Left renal cortex interstitium (tissue), 4 donors: ENCODE measurements at regions not wholly inside any gene's neighbourhood (a gene's known extent, or its start where the extent isn't known, plus 50 kb on each side); places are given as distances from the start of the nearest gene placed in this dataset.
"Not testable (repeated sequence)": the region's sequence is repeated elsewhere in the genome, so short reads cannot be mapped to it uniquely, and the experiment has no call there.

ENCODE experiments used
- DNase-seq, 4 donors: peaks; one replicate each; pipeline ENCODE4 v3.0.0-alpha.2; 2013; ENCODE audit warnings: low read depth in 4 of 4, low spot score in 2 of 4, missing footprints in 1 of 4

GRCh38 chr2:138897274-138897673, 117.1 kb upstream of the NXPH2 start:
- no peak for DNase-seq

DNA sequence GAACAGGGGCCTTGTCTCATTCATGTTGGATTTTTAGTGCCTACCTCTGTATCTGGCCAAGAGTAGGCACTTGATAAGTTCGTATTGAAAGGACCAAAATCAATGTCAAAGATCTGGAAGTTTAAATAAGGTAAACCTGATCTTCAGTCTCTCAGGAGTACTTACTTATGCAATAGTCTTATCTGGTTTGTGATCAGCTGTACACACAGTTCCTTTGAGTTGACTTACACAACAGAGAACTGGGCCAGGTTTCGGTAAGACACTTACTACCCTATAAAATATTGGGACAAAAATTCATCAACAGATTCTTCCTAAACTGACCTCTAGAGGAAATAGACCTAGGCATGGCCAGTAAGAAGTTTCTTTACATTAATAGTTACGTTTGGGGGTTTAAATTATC, 113.6 kb upstream of the NXPH2 start:
- DNase-seq: no peak

- DNase-seq: no peak
Observed at GRCh38 chr2:138881126-138881525, 100.9 kb upstream of the NXPH2 start.

GRCh38 chr2:138879931-138880330, 99.7 kb upstream of the NXPH2 start:
- DNase-seq: no peak

DNA sequence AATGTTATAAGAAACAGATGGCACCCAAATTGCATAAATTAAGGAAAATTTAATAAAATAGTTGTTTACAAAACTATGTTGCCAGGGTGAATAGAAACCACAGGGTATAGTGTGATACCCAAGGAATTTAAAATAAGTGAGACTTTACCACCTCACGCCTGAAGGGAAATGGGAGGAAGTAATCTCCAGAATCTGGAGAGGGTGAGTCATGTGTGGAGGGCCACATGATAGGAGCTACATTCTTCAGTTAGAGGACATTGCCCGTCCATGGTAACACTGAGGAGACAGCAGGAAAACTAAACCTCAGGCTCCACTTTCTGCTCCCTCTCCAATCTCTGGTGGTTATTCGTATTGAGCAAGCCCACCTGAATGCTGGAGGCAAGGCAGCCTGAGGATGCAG, 97.2 kb upstream of the NXPH2 start:
- DNase-seq: no peak

DNA sequence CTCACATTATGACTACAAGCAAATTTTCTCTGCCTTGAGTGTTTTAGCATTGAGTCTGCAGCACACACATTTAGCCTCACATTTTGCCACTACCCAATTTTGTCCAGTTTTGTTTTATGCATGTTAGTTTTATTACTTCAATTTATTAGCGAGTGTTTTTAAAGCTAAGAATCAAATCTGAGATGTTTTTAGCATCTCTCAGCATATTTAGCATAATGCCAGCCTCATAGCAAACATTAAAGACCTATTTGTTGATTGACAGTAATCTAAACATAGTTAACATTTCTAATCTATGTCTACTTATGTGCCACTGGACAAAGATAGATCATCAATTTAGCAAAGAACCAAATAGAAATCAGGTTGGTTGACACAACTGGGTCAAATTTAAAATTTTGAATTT, 94.1 kb upstream of the NXPH2 start:
- DNase-seq: no peak

GRCh38 chr2:138872116-138872515, 91.9 kb upstream of the NXPH2 start:
- not testable (repeated sequence) for DNase-seq

GRCh38 chr2:138871312-138871711, 91.1 kb upstream of the NXPH2 start:
- no peak for DNase-seq

- DNase-seq: no peak
Observed at GRCh38 chr2:138867341-138867740, 87.2 kb upstream of the NXPH2 start.

DNA sequence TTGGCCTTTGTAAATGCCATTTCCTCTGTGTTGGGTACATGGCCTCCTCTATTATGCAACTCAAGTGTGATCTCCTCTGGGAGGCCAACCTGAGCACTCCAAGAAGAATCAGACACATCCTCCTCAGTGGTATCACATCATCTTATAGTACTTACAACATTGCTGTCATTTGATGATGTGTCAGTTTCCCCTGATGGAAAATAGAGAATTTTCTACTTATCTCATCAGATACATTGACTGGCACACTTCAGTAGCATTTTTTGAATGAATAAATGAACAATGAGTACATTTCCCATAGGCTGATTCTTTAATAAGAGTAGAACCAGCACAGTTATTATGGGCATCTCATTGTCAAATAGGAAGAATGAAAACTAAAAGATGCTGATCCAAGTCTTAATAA, 86.6 kb upstream of the NXPH2 start:
- no peak for DNase-seq

DNA sequence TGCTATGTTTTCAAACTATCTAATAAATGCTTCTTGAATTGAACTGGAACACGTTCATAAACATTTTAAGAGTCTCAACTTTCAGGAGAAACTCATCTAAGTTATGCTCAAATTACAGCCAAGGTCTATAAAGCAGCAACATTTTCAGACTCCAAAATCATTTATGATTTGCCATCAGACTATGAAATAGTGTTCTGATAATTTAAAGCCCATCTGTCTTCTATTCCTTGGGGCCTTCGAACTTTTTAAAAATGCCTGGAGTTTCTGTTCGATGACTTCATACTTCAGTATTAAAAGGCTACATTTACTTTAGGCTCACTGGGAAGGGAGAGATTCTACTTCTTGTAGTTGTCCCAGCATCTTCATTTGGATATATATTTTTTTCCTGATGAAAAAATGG, 73.6 kb upstream of the NXPH2 start:
- no peak for DNase-seq

- DNase-seq: no peak
Observed at GRCh38 chr2:138853296-138853695, 73.1 kb upstream of the NXPH2 start.

DNA sequence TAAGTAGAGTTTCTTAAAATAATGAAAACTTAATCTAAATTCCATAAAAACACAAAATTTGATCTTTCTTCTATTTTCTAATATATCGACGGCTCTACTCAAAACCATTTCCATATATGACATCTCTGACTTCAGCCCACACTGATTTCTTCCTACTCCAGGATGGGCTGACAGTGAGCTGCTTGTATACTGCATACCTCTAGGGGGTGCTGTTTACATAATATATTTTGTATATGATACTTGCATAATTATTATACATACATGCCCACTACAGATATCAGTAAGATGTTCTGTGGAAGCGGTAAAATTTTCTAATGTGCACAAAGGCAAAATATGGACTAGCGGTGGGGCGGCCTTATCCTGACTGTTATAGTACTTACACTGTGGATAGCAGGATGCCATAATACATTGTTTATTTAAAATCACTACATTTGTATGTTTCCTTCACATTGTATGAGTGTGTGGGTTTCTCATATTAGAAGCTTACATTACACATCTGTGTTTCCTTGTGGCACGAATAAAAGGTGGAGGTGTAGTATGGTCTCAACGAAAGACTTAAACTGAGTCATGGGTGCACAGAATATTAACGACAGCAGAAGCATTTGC, 66.1 kb upstream of the NXPH2 start:
- DNase-seq: peak in 1 of 4 donors; percentile 4

DNA sequence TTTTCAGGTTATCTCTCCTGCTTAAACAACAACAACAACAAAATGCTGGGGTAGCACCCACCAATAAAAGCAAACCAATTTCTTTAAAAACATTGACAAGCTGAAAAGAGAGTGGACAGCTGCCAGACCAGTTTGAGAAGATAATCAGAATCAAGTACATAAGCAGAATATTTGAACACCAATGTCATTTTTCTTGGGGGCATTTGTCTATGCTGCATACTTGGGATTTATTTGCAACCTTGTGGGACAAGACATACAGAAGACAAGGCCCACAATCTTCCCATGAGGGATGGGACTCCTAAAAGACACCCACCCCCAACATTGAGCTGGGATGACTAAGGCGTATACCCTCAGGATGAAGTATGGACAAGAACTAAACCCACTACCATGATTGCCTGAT, 62.2 kb upstream of the NXPH2 start:
- DNase-seq: no peak

DNA sequence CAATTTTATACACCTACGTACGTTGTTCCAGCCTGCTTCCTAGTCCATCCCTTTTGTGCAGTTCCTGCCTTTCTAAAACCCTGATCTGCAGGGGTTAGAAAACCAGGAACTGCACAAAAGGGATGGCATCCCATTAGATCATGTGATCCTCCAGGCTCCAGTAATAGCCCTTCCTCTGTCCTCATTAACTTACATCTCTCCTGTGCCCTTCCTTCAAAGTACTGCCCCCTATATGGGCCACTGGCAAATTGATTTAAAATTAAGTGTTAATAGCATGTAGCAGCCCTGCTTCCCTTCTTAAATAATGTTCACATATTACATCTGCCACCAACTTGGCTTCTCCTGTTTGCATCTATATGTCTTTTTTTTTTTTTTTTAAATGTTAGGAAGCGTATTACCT, 61.3 kb upstream of the NXPH2 start:
- no peak for DNase-seq

- no peak for DNase-seq
Observed at GRCh38 chr2:138838851-138839620, 58.8 kb upstream of the NXPH2 start.

DNA sequence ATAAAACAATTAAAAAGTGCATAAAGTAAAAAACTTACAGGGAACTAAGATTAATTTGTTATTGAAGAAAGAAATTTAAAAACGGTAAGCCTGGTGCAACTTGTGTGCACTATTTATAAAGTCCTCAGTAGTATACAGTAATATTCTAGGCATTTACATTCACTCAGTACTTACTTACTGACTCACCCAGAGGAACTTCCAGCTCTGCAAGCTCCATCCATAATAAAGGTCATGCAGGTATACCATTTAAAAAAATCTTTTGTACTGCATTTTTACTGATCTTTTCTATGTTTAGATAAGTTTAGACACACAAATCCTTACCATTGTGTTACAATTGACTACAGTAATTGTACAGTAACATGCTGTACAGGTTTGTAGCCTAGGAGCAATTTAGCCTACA, 51.5 kb upstream of the NXPH2 start:
- no peak for DNase-seq

- no peak for DNase-seq
Observed at GRCh38 chr2:138831154-138831553, 51.0 kb upstream of the NXPH2 start.

DNA sequence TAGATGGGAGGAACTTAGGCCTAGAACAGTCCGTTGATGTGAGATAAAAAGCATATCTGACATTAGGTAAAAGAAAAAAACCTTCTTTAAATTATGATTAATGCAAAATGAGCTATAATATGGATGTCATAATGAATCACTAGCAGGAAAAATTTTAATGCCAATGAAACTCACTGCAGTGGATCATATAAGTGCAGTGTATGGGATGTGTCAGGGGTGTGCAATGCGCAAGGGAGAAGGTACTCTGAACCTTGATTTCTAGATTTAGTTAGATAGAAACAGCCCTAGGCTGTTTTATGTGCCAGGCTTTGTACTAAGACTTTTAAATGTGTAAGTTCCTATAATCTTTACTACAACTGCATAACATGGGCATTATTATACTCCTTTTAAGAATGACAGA, 50.4 kb upstream of the NXPH2 start:
- DNase-seq: no peak
